ENCODE measurements at regions not wholly inside any gene's neighbourhood (a gene's known extent, or its start where the extent isn't known, plus 50 kb on each side); places are given as distances from the start of the nearest gene placed in this dataset.

- Histone ChIP-seq H2AFZ (ENCODE audit: low read depth, low read length, poor library complexity, severe bottlenecking) (no peak overlapping the region), H3K9me2 (ENCODE audit: insufficient read depth) (no peaks in the 10 kb centered on the region), H3K4me3 (replicated peaks in 1 of 2; ENCODE audit: low read depth in 1 of 2, low read length in 2 of 2) (no peak overlapping the region), H3K9ac (ENCODE audit: low read length) (no peak overlapping the region), H3K9me3 (ENCODE audit: control insufficient read depth in 1 of 2, insufficient read depth in 1 of 2, low read depth in 1 of 2, low read length in 2 of 2) (no peaks in the 10 kb centered on the region), H3K36me3 (ENCODE audit: control insufficient read depth in 1 of 2, insufficient read depth in 2 of 2, low read length in 2 of 2) (no peaks in the 10 kb centered on the region), H3K27me3 (ENCODE audit: insufficient read depth, low read length) (peaks cover 4% of the 10 kb centered on the region), H3K79me2 (ENCODE audit: insufficient read depth, low read length) (no peaks in the 10 kb centered on the region), H3K4me2 (ENCODE audit: low read length) (no peak overlapping the region), H3K27ac (ENCODE audit: low read depth, low read length) (no peak overlapping the region), H3K4me1 (ENCODE audit: control insufficient read depth in 1 of 2, insufficient read depth in 2 of 2, low read length in 2 of 2) (no peaks in the 10 kb centered on the region), H4K20me1 (ENCODE audit: insufficient read depth) (no peaks in the 10 kb centered on the region)
- RAD21 ChIA-PET (ENCODE audit: low non-redundant PET in 1 of 2, low total read pairs in 2 of 2, uncharacterized antibody in 2 of 2, unreplicated experiment in 2 of 2) = no interaction called here
- intact Hi-C loops (cut with micrococcal nuclease) = no loop called here
- CTCF ChIA-PET = no interaction called here
- POLR2A ChIA-PET = no interaction called here
- BruUV-seq (replicated peaks) = no TSS peak
- no peak for ATAC-seq
- TF ChIP-seq, protein P1, sequence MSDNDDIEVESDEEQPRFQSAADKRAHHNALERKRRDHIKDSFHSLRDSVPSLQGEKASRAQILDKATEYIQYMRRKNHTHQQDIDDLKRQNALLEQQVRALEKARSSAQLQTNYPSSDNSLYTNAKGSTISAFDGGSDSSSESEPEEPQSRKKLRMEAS (IDR thresholded peaks at IDR 0.05) = no peak
- TF ChIP-seq, protein P2, sequence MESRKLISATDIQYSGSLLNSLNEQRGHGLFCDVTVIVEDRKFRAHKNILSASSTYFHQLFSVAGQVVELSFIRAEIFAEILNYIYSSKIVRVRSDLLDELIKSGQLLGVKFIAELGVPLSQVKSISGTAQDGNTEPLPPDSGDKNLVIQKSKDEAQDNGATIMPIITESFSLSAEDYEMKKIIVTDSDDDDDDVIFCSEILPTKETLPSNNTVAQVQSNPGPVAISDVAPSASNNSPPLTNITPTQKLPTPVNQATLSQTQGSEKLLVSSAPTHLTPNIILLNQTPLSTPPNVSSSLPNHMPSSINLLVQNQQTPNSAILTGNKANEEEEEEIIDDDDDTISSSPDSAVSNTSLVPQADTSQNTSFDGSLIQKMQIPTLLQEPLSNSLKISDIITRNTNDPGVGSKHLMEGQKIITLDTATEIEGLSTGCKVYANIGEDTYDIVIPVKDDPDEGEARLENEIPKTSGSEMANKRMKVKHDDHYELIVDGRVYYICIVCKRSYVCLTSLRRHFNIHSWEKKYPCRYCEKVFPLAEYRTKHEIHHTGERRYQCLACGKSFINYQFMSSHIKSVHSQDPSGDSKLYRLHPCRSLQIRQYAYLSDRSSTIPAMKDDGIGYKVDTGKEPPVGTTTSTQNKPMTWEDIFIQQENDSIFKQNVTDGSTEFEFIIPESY (IDR thresholded peaks at IDR 0.05; ENCODE audit: extremely low read depth, insufficient replicate concordance, low read length) = no peak
- TF ChIP-seq YY1 (IDR thresholded peaks at IDR 0.05; ENCODE audit: extremely low read depth, insufficient replicate concordance, low read depth, low read length) (no peak), TCF7L2 (IDR thresholded peaks at IDR 0.05; ENCODE audit: borderline replicate concordance, extremely low read depth, insufficient read depth, insufficient read length) (no peak), ZNF274 (IDR thresholded peaks at IDR 0.05; ENCODE audit: low read depth, low read length) (no peak), ELF1 (IDR thresholded peaks at IDR 0.05; ENCODE audit: borderline replicate concordance, low read depth) (no peak), EGR1 (IDR thresholded peaks at IDR 0.05; ENCODE audit: low read depth) (no peak), SIN3A (IDR thresholded peaks at IDR 0.05; ENCODE audit: low read depth) (no peak), POLR2AphosphoS5 (IDR thresholded peaks at IDR 0.05; ENCODE audit: low read depth, low read length) (no peak), ZFX (IDR thresholded peaks at IDR 0.05) (no peak), CEBPB (IDR thresholded peaks at IDR 0.05; ENCODE audit: low read depth) (no peak), EZH2phosphoT487 (IDR thresholded peaks at IDR 0.05; ENCODE audit: borderline replicate concordance) (no peak), RAD21 (IDR thresholded peaks at IDR 0.05; ENCODE audit: low read depth) (no peak), JUND (IDR thresholded peaks at IDR 0.05) (no peak), REST (IDR thresholded peaks at IDR 0.05; ENCODE audit: low read depth) (no peak)
- TF ChIP-seq, protein P3, sequence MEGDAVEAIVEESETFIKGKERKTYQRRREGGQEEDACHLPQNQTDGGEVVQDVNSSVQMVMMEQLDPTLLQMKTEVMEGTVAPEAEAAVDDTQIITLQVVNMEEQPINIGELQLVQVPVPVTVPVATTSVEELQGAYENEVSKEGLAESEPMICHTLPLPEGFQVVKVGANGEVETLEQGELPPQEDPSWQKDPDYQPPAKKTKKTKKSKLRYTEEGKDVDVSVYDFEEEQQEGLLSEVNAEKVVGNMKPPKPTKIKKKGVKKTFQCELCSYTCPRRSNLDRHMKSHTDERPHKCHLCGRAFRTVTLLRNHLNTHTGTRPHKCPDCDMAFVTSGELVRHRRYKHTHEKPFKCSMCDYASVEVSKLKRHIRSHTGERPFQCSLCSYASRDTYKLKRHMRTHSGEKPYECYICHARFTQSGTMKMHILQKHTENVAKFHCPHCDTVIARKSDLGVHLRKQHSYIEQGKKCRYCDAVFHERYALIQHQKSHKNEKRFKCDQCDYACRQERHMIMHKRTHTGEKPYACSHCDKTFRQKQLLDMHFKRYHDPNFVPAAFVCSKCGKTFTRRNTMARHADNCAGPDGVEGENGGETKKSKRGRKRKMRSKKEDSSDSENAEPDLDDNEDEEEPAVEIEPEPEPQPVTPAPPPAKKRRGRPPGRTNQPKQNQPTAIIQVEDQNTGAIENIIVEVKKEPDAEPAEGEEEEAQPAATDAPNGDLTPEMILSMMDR (IDR thresholded peaks at IDR 0.05 in 2 of 3, conservative IDR thresholded peaks at IDR 0.05 in 1 of 3; ENCODE audit: borderline replicate concordance in 1 of 3, insufficient read depth in 1 of 3, low read depth in 2 of 3, low read length in 2 of 3) = no peak
- DNase-seq (ENCODE audit: low read depth, low spot score) = no peak
Observed at GRCh38 chr13:22079961-22080360, 409.1 kb downstream of the FGF9 start.

All from HCT116 (cell line).